HL-60 (cell line): ENCODE measurements at regions not wholly inside any gene's neighbourhood (a gene's known extent, or its start where the extent isn't known, plus 50 kb on each side); places are given as distances from the start of the nearest gene placed in this dataset.

Source experiments
- DNase-seq, 2 experiments: peaks; one replicate each; pipeline ENCODE4 v3.0.0-alpha.2; 2010 to 2020; ENCODE audit warnings: low read depth in 1 of 2, low spot score in 1 of 2
- H3K27ac ChIP-seq: fragments of 250-450 bp; sonication (Bioruptor Pico); replicated peaks from 2 replicates; pipeline ENCODE4 v1.5.1; 2020; ENCODE audit warnings: mild to moderate bottlenecking, moderate library complexity
- H3K27me3 ChIP-seq: fragments of 250-450 bp; sonication (Bioruptor Pico); 2 replicates; pipeline ENCODE4 v1.5.1; 2021; ENCODE audit warnings: mild to moderate bottlenecking, moderate library complexity; ENCODE audit not compliant: insufficient read depth, poor library complexity, severe bottlenecking
- H3K4me3 ChIP-seq: replicated peaks from 2 replicates; pipeline ENCODE4 v1.5.1; 2011; ENCODE audit warnings: mild to moderate bottlenecking, control low read depth, low read length; ENCODE audit not compliant: insufficient read depth
- CTCF ChIP-seq: IDR thresholded peaks from one replicate; pipeline ENCODE4 v1.5.1; 2011; ENCODE audit warnings: low read length, control low read depth, inconsistent platforms; ENCODE audit not compliant: insufficient read depth
- GABPA ChIP-seq: IDR thresholded peaks from 2 replicates; pipeline ENCODE4 v1.6.1; 2012; ENCODE audit warnings: low read depth
- POLR2AphosphoS5 ChIP-seq: IDR thresholded peaks from 2 replicates; pipeline ENCODE4 v1.6.1; 2012; ENCODE audit warnings: low read depth
- REST ChIP-seq: IDR thresholded peaks from 2 replicates; pipeline ENCODE4 v1.6.1; 2012; ENCODE audit warnings: low read depth; ENCODE audit not compliant: insufficient replicate concordance
- SPI1 ChIP-seq: IDR thresholded peaks from 2 replicates; pipeline ENCODE4 v1.6.1; 2012; ENCODE audit warnings: low read depth, mild to moderate bottlenecking, borderline replicate concordance

DNA sequence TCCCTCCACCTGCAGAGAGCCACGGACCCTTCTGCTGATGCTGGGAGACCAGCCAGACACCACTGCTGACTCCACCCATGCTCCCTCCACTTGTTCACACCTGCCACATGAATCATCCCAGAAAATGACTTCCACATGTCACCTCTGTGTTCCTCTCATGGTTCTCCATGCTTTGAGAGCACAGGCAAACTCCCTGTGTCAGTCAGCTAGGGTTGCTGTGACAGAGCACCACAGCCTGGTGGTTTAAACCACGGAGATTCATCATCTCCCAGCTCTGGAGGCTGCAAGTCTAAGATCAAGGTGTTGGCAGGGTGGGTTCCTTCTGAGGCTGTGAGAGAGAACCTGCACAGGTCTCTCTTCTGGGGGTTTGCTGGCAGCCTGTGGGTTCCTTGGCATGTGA, 381.4 kb downstream of the GADD45G start:
- Histone ChIP-seq H3K27me3 (no peaks in the 10 kb centered on the region), H3K27ac (no peak overlapping the region), H3K4me3 (no peak overlapping the region)
- DNase-seq, result no peak
- TF ChIP-seq POLR2AphosphoS5, result no peak
- no peak for TF ChIP-seq CTCF
- TF ChIP-seq GABPA, result no peak
- TF ChIP-seq SPI1, result no peak
- no peak for TF ChIP-seq REST

DNA sequence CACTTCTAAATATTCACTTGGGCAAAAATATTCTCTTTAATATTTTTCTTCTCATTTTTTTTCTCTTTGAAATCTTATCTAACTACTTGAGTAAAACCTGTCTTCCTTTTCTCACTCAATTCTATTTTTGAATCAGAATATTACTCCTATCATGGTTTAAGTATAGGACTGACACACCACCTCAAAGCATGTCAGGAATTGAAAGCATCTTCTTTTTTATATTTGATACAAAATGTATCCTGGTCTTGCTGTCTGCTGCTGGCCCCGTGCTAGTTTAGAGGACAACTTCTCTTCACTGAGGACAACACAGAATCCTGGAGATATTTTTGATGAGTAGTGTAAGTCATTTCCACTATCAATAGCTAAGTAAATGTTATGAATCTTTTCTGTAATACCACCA, 383.6 kb downstream of the GADD45G start:
- TF ChIP-seq GABPA (no peak), REST (no peak), CTCF (no peak), POLR2AphosphoS5 (no peak), SPI1 (no peak)
- Histone ChIP-seq H3K27ac (no peak overlapping the region), H3K4me3 (no peak overlapping the region), H3K27me3 (no peaks in the 10 kb centered on the region)
- no peak for DNase-seq

- DNase-seq, result no peak
- Histone ChIP-seq H3K27ac (no peak overlapping the region), H3K27me3 (no peaks in the 10 kb centered on the region), H3K4me3 (no peak overlapping the region)
- TF ChIP-seq CTCF, result no peak
Measured at GRCh38 chr9:89991204-89991790, 386.5 kb downstream of the GADD45G start.
